GM06990 (cell line): ENCODE measurements at regions not wholly inside any gene's neighbourhood (a gene's known extent, or its start where the extent isn't known, plus 50 kb on each side); places are given as distances from the start of the nearest gene placed in this dataset.
"Not testable (repeated sequence)": the region's sequence is repeated elsewhere in the genome, so short reads cannot be mapped to it uniquely, and the experiment has no call there.

Experiments
- DNase-seq: peaks from one replicate; pipeline ENCODE4 v3.0.0-alpha.2; 2011; ENCODE audit not compliant: insufficient read length; ENCODE audit errors: extremely low read depth
- H3K27me3 ChIP-seq: replicated peaks from 2 replicates; pipeline ENCODE4 v1.6.0; 2011; ENCODE audit warnings: low read length; ENCODE audit not compliant: control insufficient read depth, insufficient read depth
- H3K36me3 ChIP-seq: 2 replicates; pipeline ENCODE4 v1.5.1; 2011; ENCODE audit warnings: low read length; ENCODE audit not compliant: control insufficient read depth, insufficient read depth
- H3K4me3 ChIP-seq: replicated peaks from 2 replicates; pipeline ENCODE4 v1.5.1; 2011; ENCODE audit warnings: low read depth, mild to moderate bottlenecking, control low read depth, low read length
- CTCF ChIP-seq: IDR thresholded peaks from 2 replicates; pipeline ENCODE4 v1.5.1; 2011; ENCODE audit warnings: low read length, control low read depth, mild to moderate bottlenecking, inconsistent platforms; ENCODE audit not compliant: insufficient read depth, poor library complexity, severe bottlenecking

DNA sequence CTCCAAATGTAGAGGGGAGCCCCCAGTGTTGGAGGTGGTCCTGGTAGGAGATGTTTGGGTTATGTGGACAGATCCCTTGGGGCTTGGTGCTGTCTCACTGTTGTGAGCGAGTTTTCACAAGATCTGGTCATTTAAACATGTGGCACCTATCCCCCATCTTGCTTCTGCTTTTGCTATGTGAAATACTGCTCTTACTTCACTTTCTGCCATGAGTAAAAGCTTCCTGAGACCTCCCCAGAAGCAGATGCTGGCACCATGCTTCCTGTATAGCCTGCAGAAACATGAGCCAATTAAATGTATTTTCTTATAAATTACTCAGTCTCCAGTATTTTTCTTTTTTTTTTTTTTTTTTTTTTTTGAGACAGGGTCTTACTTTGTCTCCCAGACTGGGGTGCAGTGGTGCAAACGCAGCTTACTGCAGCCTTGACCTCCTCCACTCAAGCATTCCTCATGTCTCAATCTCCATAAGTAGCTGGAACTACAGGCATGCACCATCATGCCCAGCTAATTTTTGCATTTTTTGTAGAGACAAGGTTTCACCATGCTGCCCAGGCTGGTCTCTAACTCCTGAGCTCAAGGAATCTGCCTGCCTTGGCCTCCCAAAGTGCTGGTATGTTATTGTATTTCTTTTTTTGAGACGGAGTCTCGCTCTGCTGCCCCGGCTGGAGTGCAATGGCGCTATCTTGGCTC lies 177.1 kb downstream of the ALDH8A1 start:
- Histone ChIP-seq H3K27me3 (no peaks in the 10 kb centered on the region), H3K36me3 (no peaks in the 10 kb centered on the region), H3K4me3 (no peak overlapping the region)
- no peak for DNase-seq
- no peak for TF ChIP-seq CTCF

DNA sequence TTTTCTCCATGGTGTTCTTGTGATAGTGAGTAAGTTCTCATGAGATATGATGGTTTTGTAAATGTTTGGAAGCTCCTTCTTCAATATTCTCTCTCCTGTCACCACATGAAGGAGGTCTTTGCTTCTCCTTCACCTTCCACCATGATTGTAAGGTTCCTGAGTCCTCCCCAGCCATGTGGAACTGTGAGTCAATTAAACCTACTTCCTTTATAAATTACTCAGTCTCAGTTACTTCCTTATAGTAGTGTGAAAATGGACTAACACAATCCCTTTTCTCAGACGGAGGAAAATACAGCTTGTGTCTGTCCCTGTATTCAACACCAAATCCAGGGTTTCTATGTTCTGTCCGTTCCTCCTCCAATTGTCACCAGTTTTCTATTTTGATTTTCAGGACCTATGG lies 181.0 kb downstream of the ALDH8A1 start:
- H3K4me3 ChIP-seq = no peak overlapping the region
- no peak for TF ChIP-seq CTCF
- DNase-seq = no peak
- H3K36me3 ChIP-seq = no peaks in the 10 kb centered on the region
- H3K27me3 ChIP-seq = no peaks in the 10 kb centered on the region

DNA sequence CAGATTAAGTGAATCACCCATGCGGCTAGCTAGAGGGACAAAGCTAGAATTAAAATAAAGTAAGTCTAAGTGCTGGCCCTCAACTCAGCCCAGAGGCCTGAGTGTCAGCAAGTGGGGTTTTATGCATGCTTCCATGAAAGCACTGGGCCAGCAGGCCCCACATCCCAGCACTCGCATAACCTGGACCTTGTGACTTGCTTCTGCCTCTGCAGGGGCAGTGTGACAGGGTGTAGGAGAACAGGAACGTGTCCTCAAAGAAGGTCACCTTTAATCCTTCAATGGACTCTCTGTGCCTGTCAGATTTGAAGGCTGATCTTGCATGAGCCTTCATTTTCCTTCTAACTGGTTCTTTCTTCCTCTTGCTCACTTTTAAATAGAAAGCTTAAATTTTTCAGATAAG lies 183.4 kb downstream of the ALDH8A1 start:
- no peak for TF ChIP-seq CTCF
- no peak overlapping the region for H3K4me3 ChIP-seq
- DNase-seq = no peak
- no peaks in the 10 kb centered on the region for H3K36me3 ChIP-seq
- H3K27me3 ChIP-seq = no peaks in the 10 kb centered on the region

DNA sequence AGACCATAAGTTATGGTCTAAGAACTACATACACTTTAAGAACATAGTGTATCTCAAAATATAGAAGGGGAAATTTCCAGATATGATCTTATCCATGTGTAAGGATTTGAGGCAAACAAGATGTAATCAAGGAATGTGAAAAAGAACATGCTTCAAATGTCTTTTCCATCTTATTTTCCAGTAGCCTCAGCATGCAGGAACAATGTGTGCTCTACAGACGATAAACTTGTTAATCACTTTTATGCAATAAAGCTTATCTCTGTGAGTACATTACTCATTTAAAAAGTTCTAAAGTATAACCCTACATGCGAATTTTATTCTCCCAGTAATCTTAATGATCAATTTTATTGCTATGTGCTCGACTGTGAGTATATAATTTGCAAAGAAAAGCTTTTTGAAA lies 185.2 kb downstream of the ALDH8A1 start:
- H3K36me3 ChIP-seq = no peaks in the 10 kb centered on the region
- no peak for TF ChIP-seq CTCF
- H3K4me3 ChIP-seq = no peak overlapping the region
- no peaks in the 10 kb centered on the region for H3K27me3 ChIP-seq
- no peak for DNase-seq

DNA sequence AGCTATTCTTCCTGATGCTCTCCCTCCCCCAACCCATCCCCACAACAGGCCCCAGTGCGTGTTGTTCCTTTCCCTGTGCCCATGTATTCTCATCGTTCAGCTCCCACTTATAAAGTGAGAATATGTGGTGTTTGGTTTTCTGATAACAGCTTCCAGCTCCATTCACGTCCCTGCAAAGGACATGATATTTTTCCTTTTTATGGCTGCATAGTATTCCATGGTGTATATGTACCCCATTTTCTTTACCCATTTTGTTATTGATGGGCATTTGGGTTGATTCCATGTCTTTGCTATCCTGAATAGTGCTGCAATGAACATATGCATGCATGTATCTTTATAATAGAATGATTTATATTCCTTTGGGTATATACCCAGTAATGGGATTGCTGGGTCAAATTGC lies 186.3 kb downstream of the ALDH8A1 start:
- not testable (repeated sequence) for H3K4me3 ChIP-seq

DNA sequence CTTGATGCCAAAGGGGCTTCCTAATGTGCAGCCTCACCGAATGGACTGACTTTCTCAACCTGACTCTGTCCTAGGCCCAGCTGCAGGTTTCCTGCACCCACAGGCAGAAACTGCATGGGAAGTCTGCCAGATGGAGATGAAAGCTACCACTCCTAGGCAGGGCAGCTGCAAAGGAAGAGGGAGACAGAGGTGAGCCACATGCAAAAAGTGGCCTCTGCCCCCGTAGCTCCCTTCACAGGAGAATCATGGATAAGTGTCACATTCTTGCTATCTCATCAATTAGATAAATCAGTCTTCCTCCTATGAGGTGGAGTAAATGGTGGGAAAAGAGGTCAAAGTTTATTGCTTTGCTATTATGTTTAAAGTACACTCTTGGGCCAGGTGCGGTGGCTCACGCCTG lies 191.3 kb downstream of the ALDH8A1 start:
- Histone ChIP-seq H3K4me3 (no peak overlapping the region), H3K36me3 (no peaks in the 10 kb centered on the region), H3K27me3 (no peaks in the 10 kb centered on the region)
- no peak for DNase-seq
- no peak for TF ChIP-seq CTCF

More for the DNA sequence above, 186.3 kb downstream of the ALDH8A1 start:
- H3K27me3 ChIP-seq, DNase-seq, H3K36me3 ChIP-seq: not testable (repeated sequence)
